ENCODE measurements at regions not wholly inside any gene's neighbourhood (a gene's known extent, or its start where the extent isn't known, plus 50 kb on each side); places are given as distances from the start of the nearest gene placed in this dataset.
"Not testable (repeated sequence)": the region's sequence is repeated elsewhere in the genome, so short reads cannot be mapped to it uniquely, and the experiment has no call there.

DNA sequence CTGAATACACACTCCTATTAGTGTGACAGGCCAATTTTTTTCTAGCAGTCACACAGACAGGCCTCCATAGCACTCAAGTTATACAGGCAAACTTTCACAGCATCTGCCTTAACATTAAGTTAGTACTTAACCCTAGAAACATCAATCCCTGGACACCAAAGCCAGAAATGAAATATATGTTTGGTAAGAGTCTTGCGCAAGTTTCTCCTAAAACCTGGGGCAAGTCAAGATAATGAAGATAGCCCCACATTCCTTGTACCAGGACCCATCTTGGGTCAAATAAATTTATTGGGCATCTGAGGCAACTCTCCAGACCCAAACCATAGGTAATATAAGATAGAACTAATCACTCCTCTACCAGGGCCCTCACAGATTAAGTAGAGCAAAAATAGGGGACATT lies 70.8 kb upstream of the ZNF92 start:
- Mint-ChIP-seq H3K4me3 (no peak overlapping the region), H3K36me3 (ENCODE audit: low read depth) (peaks cover 7% of the 10 kb centered on the region), H3K27me3 (ENCODE audit: low read depth, poor library complexity) (no peaks in the 10 kb centered on the region), H3K27ac (peak overlapping the region; percentile 55), H3K9me3 (peaks cover 5% of the 10 kb centered on the region), H3K4me1 (peaks cover 23% of the 10 kb centered on the region)
- no peak for TF ChIP-seq CTCF (IDR thresholded peaks at IDR 0.05)
- no peak for DNase-seq

DNA sequence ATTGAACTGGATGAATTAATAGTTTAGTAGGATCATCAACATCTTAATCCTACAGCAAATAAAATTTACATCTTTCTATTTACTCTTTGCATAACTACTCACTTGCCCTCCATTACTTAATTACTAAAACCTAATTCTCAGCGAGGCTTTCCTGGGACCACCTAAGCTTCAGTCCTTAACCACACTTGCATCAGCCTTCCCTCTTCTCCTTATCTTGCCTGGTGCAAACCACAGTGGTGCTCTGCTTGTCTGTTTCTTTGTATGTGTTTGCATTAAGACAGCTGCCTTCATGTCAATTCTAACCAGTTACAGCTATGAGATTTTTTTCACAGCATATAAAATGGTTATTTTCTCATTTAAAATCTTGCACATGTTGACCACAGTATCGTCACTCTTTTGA lies 72.6 kb upstream of the ZNF92 start:
- no peak for DNase-seq

GRCh38 chr7:65295409-65295808 lies 78.2 kb upstream of the ZNF92 start:
- H3K4me3 Mint-ChIP-seq = no peak overlapping the region
- H3K27ac Mint-ChIP-seq = no peak overlapping the region
- H3K4me1 Mint-ChIP-seq = no peaks in the 10 kb centered on the region
- H3K36me3 Mint-ChIP-seq (ENCODE audit: low read depth) = peaks cover 48% of the 10 kb centered on the region
- TF ChIP-seq CTCF (IDR thresholded peaks at IDR 0.05) = no peak
- no peak for DNase-seq
- no peaks in the 10 kb centered on the region for H3K27me3 Mint-ChIP-seq (ENCODE audit: low read depth, poor library complexity)
- peaks cover 48% of the 10 kb centered on the region for H3K9me3 Mint-ChIP-seq

More for the DNA sequence above, 72.6 kb upstream of the ZNF92 start:
- H3K9me3 Mint-ChIP-seq = peaks cover 19% of the 10 kb centered on the region
- no peak overlapping the region for H3K4me3 Mint-ChIP-seq
- peaks cover 18% of the 10 kb centered on the region for H3K4me1 Mint-ChIP-seq
- H3K27ac Mint-ChIP-seq = no peak overlapping the region
- no peak for TF ChIP-seq CTCF (IDR thresholded peaks at IDR 0.05)
- H3K27me3 Mint-ChIP-seq (ENCODE audit: low read depth, poor library complexity) = no peaks in the 10 kb centered on the region
- peaks cover 15% of the 10 kb centered on the region for H3K36me3 Mint-ChIP-seq (ENCODE audit: low read depth)

DNA sequence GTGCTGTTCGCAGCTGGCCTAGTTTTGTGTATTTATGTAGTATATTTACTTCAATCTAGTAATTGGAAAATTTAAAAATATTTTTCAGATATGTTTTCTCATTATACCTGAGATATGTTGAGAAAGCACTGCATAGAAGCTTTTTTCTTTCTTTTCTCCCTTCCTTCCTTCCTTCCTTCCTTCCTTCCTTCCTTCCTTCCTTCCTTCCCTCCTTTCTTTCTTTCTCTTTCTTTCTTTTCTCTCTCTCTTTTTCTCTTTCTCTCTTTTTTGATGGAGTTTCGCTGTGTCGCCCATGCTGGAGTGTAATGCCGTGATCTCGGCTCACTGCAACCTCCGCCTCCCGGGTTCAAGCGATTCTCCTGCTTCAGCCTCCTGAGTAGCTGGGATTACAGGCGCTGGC lies 83.3 kb upstream of the ZNF92 start:
- Mint-ChIP-seq H3K4me3 (peak overlapping the region; percentile 36), H3K36me3 (ENCODE audit: low read depth) (peaks cover 45% of the 10 kb centered on the region), H3K9me3 (peaks cover 26% of the 10 kb centered on the region)
- not testable (repeated sequence) for H3K27me3 Mint-ChIP-seq (ENCODE audit: low read depth, poor library complexity); DNase-seq; H3K27ac Mint-ChIP-seq; H3K4me1 Mint-ChIP-seq

DNA sequence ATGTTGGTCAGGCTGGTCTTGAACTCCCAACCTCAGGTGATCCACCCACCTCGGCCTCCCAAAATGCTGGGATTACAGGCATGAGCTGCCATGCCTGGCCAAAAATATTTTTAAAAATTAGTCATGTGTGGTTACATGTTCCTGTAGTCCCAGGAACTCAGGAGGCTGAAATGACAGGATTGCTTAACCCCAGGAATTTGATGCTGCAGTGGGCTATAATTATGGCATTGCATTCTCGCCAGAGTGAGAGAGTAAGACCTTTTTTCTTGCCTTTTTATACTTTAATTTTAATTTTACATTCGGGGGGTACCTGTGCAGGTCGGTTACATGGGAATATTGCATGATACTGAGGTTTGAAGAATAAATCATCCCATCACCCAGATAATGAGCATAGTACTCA lies 86.6 kb upstream of the ZNF92 start:
- peaks cover 41% of the 10 kb centered on the region for H3K9me3 Mint-ChIP-seq
- no peak overlapping the region for H3K27ac Mint-ChIP-seq
- no peak overlapping the region for H3K4me3 Mint-ChIP-seq
- peaks cover 49% of the 10 kb centered on the region for H3K36me3 Mint-ChIP-seq (ENCODE audit: low read depth)
- no peaks in the 10 kb centered on the region for H3K27me3 Mint-ChIP-seq (ENCODE audit: low read depth, poor library complexity)
- no peak for TF ChIP-seq CTCF (IDR thresholded peaks at IDR 0.05)
- no peak for DNase-seq
- no peaks in the 10 kb centered on the region for H3K4me1 Mint-ChIP-seq

- Mint-ChIP-seq H3K4me1 (no peaks in the 10 kb centered on the region), H3K27ac (no peak overlapping the region), H3K9me3 (peaks cover 45% of the 10 kb centered on the region), H3K27me3 (ENCODE audit: low read depth, poor library complexity) (no peaks in the 10 kb centered on the region), H3K4me3 (no peak overlapping the region), H3K36me3 (ENCODE audit: low read depth) (peaks cover 56% of the 10 kb centered on the region)
- TF ChIP-seq CTCF (IDR thresholded peaks at IDR 0.05) = no peak
- no peak for DNase-seq
These were observed 87.5 kb upstream of the ZNF92 start for GRCh38 chr7:65285906-65286864.

DNA sequence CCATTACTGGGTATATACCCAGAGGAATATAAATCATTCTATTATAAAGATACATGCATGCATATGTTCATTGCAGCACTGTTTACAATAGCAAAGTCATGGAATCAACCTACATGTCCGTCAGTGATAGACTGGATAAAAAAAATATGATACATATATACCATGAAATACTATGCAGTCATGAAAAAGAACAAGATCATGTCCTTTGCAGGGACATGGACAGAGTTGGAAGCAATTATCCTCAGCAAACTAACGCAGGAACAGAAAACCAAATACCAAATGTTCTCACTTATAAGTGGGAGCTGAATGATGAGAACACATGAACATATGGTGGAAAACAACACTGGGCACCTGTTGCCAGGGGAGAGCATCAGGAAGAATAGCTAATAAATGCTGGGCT lies 88.4 kb upstream of the ZNF92 start:
- DNase-seq; H3K4me1 Mint-ChIP-seq; H3K27ac Mint-ChIP-seq; H3K4me3 Mint-ChIP-seq; H3K27me3 Mint-ChIP-seq (ENCODE audit: low read depth, poor library complexity): not testable (repeated sequence)
- Mint-ChIP-seq H3K36me3 (ENCODE audit: low read depth) (peaks cover 56% of the 10 kb centered on the region), H3K9me3 (peaks cover 49% of the 10 kb centered on the region)

All from nephron progenitor cell (in vitro differentiated cells).